ENCODE measurements at regions not wholly inside any gene's neighbourhood (a gene's known extent, or its start where the extent isn't known, plus 50 kb on each side); places are given as distances from the start of the nearest gene placed in this dataset.

- no peak for TF ChIP-seq GLIS3 (CRISPR knock-in tag; IDR thresholded peaks at IDR 0.05)
- no peak for TF ChIP-seq BACH2 (CRISPR knock-in tag; IDR thresholded peaks at IDR 0.05; ENCODE audit: borderline replicate concordance)
- ATAC-seq: no peak
Observed at GRCh38 chr5:124524552-124525232, 221.7 kb downstream of the ZNF608 start.

GRCh38 chr5:124523897-124524296 is 222.5 kb downstream of the ZNF608 start:
- no peak for ATAC-seq
- TF ChIP-seq OSR1 (CRISPR knock-in tag; IDR thresholded peaks at IDR 0.05): no peak
- no peak for TF ChIP-seq SNAI2 (CRISPR knock-in tag; IDR thresholded peaks at IDR 0.05)
- TF ChIP-seq ZFP30 (CRISPR knock-in tag; IDR thresholded peaks at IDR 0.05): no peak
- no peak for TF ChIP-seq ZFP3 (CRISPR knock-in tag; IDR thresholded peaks at IDR 0.05)
- TF ChIP-seq GLIS3 (CRISPR knock-in tag; IDR thresholded peaks at IDR 0.05): no peak
- TF ChIP-seq POU6F1 (CRISPR knock-in tag; IDR thresholded peaks at IDR 0.05; ENCODE audit: borderline replicate concordance, low read depth): no peak
- TF ChIP-seq TOX (CRISPR knock-in tag; IDR thresholded peaks at IDR 0.05; ENCODE audit: borderline replicate concordance): no peak
- no peak for TF ChIP-seq ISL1 (CRISPR knock-in tag; IDR thresholded peaks at IDR 0.05)
- no peak for TF ChIP-seq ZNF70 (CRISPR knock-in tag; IDR thresholded peaks at IDR 0.05)
- no peak for TF ChIP-seq ZC3H10 (CRISPR knock-in tag; IDR thresholded peaks at IDR 0.05)
- TF ChIP-seq ARNTL (CRISPR knock-in tag; IDR thresholded peaks at IDR 0.05; ENCODE audit: borderline replicate concordance, low read depth): no peak
- no peak for TF ChIP-seq RARB (CRISPR knock-in tag; IDR thresholded peaks at IDR 0.05)
- TF ChIP-seq TCF4 (CRISPR knock-in tag; IDR thresholded peaks at IDR 0.05; ENCODE audit: borderline replicate concordance): no peak
- no peak for TF ChIP-seq CSRNP3 (CRISPR knock-in tag; IDR thresholded peaks at IDR 0.05)
- no peak for TF ChIP-seq ZNF565 (CRISPR knock-in tag; conservative IDR thresholded peaks at IDR 0.05; ENCODE audit: low read depth)
- no peak for TF ChIP-seq PATZ1 (CRISPR knock-in tag; IDR thresholded peaks at IDR 0.05; ENCODE audit: borderline replicate concordance)
- no peak for TF ChIP-seq TSHZ2 (CRISPR knock-in tag; IDR thresholded peaks at IDR 0.05)

GRCh38 chr5:124522992-124523391 is 223.4 kb downstream of the ZNF608 start:
- TF ChIP-seq ZFP3 (CRISPR knock-in tag; IDR thresholded peaks at IDR 0.05) (no peak), ISL1 (CRISPR knock-in tag; IDR thresholded peaks at IDR 0.05) (0 out of 2 replicates have a peak, but pooled peaks have one; percentile 19), POU6F1 (CRISPR knock-in tag; IDR thresholded peaks at IDR 0.05; ENCODE audit: borderline replicate concordance, low read depth) (no peak), TSHZ2 (CRISPR knock-in tag; IDR thresholded peaks at IDR 0.05) (no peak)

More at GRCh38 chr5:124522992-124523391, 223.4 kb downstream of the ZNF608 start:
- no peak for ATAC-seq
